Ovary (tissue), 3 donors: ENCODE measurements at regions not wholly inside any gene's neighbourhood (a gene's known extent, or its start where the extent isn't known, plus 50 kb on each side); places are given as distances from the start of the nearest gene placed in this dataset.

Experiments used
- CTCF ChIP-seq, 3 donors: fragments of 450-650 bp in 2 of 3; fragments of 200-600 bp in 1 of 3; IDR thresholded peaks; one replicate each; pipeline versions ENCODE4 v1.5.1 to v1.8.0; 2016 to 2022; ENCODE audit warnings: antibody characterized with exemption in 3 of 3, mild to moderate bottlenecking in 1 of 3
- POLR2A ChIP-seq: fragments of 450-650 bp; IDR thresholded peaks from one replicate; pipeline ENCODE4 v1.6.1; 2017; ENCODE audit warnings: antibody characterized with exemption, mild to moderate bottlenecking, moderate library complexity
- donor health status: DM: no; HTN: no; CAD: no.

DNA sequence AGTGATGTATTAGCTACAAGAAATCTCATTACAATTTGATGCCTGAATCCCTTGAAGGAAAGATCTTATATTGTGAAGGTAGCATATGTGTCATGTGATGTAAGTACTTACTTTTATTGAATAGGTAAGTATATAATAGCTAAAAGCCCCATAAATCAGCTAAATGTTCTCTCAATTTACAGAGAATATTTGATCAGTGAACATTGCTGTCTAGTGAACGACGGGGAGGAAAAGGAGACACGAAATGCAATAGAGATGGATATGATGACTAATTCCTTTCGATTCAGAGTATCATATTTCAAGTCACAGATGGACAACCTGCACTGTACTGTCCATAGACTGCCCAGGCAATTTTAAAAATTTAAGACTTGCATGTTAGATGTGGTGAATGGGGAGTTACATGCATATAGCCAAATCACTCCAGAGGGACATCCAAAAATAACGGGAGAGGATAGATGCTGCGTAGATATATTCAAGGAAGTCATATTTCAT is 462.1 kb upstream of the CDIN1 start:
- TF ChIP-seq CTCF (IDR thresholded peaks at IDR 0.05): no peak
- TF ChIP-seq POLR2A: no peak
